Tongue (tissue), 1 donor: ENCODE measurements at regions not wholly inside any gene's neighbourhood (a gene's known extent, or its start where the extent isn't known, plus 50 kb on each side); places are given as distances from the start of the nearest gene placed in this dataset.

Experiments
- DNase-seq: peaks from one replicate; pipeline ENCODE4 v3.0.0-alpha.2; 2015

DNA sequence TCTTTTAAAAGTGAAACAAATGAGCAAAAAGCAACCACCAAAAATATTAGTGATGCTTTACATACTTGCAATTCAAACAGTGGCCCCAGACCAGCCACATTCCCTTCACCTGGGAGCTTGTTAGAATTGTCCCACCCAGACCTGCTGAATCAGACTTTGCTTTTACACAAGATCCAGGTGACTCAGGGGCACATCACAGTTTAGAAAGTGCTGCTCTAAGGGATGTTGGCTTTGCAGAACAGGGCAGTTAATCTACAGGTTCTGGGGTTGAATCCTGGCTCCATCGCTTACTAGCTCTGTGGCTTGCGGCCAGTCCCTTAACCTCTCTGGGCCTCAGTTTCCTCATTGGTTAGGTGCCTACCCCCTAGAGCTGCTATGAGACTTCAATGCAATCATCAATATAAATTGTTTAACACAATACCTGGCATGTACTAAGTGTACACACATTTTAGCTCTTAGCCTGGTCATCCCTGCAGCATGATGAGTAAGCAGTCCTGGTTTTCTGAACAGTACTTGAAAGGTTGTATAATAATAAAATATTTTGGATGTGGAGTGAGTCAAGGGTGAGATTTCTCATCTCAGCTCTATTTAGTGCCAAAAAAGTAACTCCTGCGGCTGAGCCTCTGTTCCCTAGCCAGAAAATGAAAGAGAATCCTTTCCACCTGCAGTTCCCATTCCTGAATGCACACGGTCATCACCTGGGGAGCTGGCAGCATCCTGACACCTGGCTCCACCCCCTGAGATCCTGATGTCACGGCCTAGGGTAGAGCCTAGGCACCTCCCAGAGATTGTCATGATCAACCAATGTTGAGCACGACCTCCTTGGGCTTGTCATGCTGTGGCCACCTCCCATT, 162.7 kb downstream of the ANKRD60 start:
- DNase-seq: no peak

DNA sequence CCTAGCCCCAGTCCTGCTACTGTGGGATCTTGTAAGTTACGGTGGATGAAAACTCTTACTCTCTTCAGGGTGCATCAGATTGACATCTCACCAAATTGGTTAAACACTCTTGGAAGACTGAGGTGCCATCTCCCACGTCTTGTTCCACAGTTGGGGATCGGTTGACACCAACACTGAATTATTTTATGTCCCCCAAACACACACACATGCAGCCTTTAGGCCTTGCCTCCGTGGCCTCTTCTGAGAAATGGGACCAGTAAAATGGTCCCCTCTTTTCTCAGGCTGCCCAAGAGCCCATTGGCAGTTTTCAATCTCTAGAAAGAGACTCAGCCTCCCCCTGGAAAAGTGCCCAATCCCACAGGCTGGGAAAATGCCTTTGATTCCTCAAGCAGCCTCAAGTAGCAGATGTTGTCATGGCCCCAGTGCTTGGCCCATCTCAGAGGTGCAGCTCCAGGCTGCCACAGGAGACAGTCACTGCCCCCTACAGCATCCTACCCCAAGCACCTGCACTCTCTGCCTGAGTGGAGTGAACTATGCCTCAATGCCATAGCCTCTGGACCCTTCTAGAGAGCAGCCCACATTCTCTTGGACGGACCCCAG, 163.9 kb downstream of the ANKRD60 start:
- DNase-seq: no peak

- DNase-seq: no peak
These were observed 169.3 kb downstream of the ANKRD60 start for GRCh38 chr20:58059260-58059544.

- peak; percentile 67 for DNase-seq
These were observed 169.8 kb downstream of the ANKRD60 start for GRCh38 chr20:58058421-58059259.

DNA sequence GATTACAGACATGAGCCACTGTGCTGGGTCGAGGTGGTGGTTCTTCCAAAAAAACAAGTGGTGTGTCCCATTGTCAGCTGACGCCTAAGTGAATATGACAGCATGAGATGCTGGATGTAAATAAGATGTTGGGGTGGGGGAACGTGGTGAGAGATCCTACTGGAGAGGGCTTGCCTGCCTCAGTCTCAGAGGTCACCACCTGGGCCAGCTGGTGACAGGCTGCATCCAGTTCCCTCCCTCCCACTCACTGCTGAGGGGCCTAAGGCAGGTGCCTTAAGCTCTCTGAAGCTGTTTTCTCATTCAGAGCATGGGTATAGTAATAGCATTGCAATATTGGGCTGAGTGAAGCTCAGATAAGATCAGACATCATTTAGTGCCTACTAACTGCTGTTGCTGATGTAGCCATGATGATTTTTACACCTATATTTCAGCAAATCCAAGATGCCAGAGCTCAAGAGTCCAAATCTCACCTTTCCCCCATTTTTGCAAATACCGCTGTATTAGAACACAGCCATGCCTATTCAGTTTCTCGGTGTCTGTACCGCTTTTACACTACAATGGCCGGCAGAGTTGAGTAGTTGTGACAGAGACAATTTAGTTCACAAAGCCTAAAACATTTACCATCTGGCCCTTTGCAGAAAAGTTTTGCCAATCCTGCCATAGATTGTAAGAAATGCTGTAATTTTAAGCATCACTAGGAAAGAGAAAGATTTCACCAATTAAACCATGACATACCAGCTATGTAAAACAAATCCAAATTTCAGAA, 171.3 kb downstream of the ANKRD60 start:
- no peak for DNase-seq

DNA sequence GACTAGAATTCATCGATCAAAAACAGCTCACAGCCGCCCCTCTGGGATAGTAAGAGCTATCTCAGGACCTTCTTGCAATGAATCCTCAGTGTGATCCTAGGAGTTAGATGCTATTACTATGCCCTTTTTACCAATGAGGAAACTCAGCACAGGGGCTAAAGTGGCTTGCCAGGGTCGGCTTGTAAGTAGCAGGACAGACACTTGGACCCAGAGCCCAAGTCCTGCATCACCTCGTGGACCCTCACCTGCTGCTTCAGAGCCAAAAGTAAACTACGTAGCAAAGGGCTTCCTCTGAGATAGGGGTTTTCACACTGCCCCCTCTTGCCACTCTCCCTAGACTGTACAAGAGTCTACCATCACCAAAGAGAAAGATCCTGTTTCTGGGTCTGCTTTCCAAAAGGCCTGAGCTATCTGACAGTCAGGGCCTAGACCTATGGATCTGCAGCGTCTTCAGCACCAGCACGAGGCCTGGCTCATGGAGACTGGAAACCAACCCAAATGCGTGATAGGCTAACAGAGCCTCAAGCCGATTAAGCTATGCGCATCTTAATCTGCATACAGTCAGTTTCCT, 172.3 kb downstream of the ANKRD60 start:
- DNase-seq: no peak

DNA sequence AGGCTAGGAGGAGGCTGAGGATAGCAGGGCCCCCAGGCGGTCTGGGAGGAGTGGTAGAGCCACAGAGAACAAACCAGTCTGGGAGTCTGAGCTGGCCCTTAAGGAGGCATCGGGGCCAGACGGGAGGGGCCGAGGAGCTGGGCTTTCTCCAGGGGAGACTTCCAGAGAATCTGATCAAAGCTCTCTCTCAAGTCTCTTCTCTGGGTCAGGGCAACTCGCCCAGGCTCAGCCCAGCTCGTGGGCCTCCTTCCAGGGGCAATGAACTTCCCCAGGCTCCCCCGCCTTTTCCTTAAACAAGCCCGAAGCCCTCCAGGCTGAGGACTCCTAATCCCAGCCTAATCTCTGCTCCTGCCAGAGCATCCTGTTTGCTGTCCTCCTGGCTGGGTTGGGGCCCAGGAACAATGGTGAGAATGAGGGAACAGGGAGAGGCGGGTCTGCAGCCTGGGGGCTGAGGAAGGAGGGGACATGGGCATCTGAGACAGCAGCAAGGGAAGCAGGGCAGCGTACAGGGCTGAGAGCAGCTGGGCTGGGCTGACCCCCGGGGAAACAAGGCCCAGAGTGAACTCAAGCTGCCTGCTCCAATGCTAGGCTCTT, 173.6 kb downstream of the ANKRD60 start:
- peak; percentile 62 for DNase-seq

GRCh38 chr20:58054082-58054779, 174.2 kb downstream of the ANKRD60 start:
- peak; percentile 29 for DNase-seq

DNA sequence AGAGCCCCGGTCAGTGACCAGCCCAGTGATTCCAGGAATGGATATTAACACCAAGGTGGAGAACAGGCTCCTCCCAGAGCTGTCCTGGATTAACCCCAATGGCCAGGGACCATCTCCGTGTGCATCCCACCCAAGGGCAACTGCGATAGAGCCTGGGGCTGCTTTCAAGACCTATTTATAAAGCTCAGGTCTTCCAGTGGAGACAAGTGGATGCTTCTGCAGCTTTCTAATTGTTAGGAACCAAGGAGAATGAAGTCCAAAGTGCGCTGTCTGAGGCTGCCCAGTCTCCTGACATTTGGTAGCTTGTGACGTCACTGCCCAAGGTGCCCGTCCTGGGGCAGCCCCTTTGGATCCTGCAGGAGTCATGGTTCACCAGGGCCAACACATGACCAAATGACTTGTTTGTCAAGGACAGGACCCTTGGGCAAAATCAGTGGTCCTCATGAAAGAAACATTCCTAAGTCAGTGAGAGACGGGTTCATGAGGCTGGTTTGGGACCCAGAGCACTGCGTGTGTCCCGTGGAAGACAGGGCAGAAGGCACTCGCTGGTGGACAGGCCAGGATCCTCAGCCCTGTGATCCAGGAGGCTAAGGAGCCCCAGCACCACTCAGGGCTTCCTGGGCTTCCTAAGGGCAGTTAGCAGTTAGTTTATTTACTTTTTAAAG, 174.9 kb downstream of the ANKRD60 start:
- DNase-seq: no peak

GRCh38 chr20:58051367-58051766, 177.1 kb downstream of the ANKRD60 start:
- DNase-seq: no peak

GRCh38 chr20:58048096-58048702, 180.3 kb downstream of the ANKRD60 start:
- peak; percentile 84 for DNase-seq

GRCh38 chr20:58046311-58046710, 182.1 kb downstream of the ANKRD60 start:
- no peak for DNase-seq

DNA sequence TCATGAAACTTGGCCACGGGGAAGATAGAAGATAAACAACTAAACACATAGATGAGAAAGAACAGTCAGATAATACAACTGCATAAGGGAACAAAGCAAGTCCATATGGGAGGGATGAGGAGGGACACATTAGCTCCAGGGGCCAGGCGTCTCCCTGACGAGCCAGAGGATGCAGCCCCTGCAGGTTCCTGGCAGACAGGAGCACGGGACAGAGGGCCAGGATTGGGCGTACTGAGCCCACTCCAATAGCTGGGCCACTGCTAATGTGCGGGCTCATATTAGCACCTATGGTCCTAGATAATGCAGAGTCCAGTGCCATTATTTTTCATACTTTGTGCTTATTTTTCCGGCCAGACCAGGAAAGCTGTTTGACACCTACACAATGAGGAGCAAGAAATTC, 182.9 kb downstream of the ANKRD60 start:
- DNase-seq: no peak

GRCh38 chr20:58044931-58045555, 183.4 kb downstream of the ANKRD60 start:
- DNase-seq: no peak

GRCh38 chr20:58044286-58044685, 184.2 kb downstream of the ANKRD60 start:
- no peak for DNase-seq

DNA sequence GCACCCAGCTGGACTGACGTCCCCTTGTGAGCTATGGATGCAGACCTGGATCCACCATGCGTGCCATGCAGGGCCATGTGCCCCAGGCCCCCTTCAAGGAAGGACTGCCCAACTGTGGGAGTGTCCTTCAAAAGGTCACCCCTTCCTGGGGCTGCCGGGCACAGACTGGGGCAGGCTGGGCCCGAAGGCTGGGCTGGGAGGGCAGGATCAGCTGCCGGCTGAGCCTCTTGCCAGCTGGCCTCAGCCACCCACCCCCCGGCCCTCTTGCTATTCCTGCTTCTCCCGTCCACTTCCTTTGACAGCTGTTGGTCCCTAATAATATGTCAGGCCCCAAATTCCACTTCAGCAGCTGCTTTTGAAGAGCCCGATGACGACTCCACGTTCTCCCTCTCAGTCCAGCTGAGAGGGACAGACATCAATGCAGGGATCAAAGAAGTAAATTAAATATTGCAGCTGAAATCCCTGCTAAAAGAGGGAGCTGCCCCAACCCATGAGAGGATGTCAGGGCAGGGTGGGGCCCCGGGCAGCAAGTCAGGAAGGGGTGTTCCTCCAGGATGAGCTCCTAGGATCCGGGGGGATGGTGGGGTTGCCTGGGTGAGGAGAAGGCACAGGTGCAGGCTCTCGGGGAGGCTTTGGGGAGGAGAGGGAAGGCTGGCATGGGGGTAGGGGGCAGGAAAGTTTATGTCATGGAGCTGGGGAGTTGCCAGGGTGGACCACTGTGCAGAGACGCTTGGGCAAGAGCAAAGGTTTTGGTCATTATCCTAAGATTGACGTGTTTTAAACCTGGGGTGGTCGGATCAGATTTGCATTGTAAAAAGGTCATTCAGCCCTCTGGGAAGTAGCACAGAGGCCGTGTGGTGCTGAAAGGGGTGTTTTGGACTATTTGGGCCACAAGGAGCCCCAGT, 185.0 kb downstream of the ANKRD60 start:
- DNase-seq: peak; percentile 88

- DNase-seq: no peak
These were observed 185.9 kb downstream of the ANKRD60 start for GRCh38 chr20:58042591-58042990.
